Suprapubic skin (tissue), 4 donors: ENCODE measurements at regions not wholly inside any gene's neighbourhood (a gene's known extent, or its start where the extent isn't known, plus 50 kb on each side); places are given as distances from the start of the nearest gene placed in this dataset.

Source experiments
- CTCF ChIP-seq, 2 donors: fragments of 200-600 bp in 1 of 2; fragments of 450-650 bp in 1 of 2; sonication (generic) in 1 of 2; IDR thresholded peaks; one replicate each; pipeline ENCODE4 v1.5.1; 2016 to 2019; ENCODE audit warnings: antibody characterized with exemption in 2 of 2, mild to moderate bottlenecking in 1 of 2, moderate library complexity in 1 of 2
- POLR2A ChIP-seq, 2 donors: fragments of 450-650 bp; IDR thresholded peaks; one replicate each; pipeline ENCODE4 v1.6.1; 2017; ENCODE audit warnings: antibody characterized with exemption in 2 of 2, mild to moderate bottlenecking in 2 of 2, moderate library complexity in 2 of 2
- POLR2AphosphoS5 ChIP-seq, 3 donors: sonication (generic); formaldehyde crosslinking; IDR thresholded peaks; one replicate each; pipeline ENCODE4 v1.6.1; 2017; ENCODE audit warnings: antibody characterized with exemption in 3 of 3

- TF ChIP-seq CTCF (IDR thresholded peaks at IDR 0.05) (no peak), POLR2A (IDR thresholded peaks at IDR 0.05) (no peak), POLR2AphosphoS5 (IDR thresholded peaks at IDR 0.05) (no peak)
Observed at GRCh38 chr18:78688249-78688648, 291.4 kb upstream of the SALL3 start.
